Omental fat pad (tissue), 3 donors: ENCODE measurements at regions not wholly inside any gene's neighbourhood (a gene's known extent, or its start where the extent isn't known, plus 50 kb on each side); places are given as distances from the start of the nearest gene placed in this dataset.

Experiments used
- ATAC-seq: fragments of 150-250 bp; one replicate; pipeline ENCODE4 v1.9.1; 2016; ENCODE audit warnings: mild to moderate bottlenecking, moderate library complexity; ENCODE audit not compliant: low FRiP score
- DNase-seq: peaks from one replicate; pipeline ENCODE4 v3.0.0-alpha.2; 2019; ENCODE audit warnings: low spot score
- TF ChIP-seq, protein P1 (sequence below), 3 donors: fragments of 450-650 bp; IDR thresholded peaks; one replicate each; pipeline ENCODE4 v1.5.1; 2016 to 2017; ENCODE audit warnings: antibody characterized with exemption in 3 of 3, mild to moderate bottlenecking in 3 of 3, moderate library complexity in 2 of 3

DNA sequence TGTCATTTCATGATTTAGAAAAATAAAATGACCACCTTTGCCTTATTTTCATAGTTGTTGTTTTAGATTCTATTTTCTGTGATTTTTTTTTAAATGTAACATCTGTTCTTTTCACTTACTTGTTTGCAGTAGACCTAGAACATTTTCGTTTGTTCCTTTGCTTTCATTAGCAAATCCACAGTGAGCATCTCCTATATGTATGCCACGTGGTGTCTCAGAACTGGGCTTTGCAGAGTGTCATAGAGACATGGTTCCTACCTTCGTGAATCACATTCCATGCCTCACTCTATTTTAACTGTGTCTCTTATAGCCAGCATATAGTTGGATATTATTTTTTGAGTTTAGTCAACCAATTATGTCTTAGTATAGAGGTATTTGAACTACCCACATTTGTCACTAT lies 118.2 kb downstream of the KLF13 start:
- TF ChIP-seq, protein P1, sequence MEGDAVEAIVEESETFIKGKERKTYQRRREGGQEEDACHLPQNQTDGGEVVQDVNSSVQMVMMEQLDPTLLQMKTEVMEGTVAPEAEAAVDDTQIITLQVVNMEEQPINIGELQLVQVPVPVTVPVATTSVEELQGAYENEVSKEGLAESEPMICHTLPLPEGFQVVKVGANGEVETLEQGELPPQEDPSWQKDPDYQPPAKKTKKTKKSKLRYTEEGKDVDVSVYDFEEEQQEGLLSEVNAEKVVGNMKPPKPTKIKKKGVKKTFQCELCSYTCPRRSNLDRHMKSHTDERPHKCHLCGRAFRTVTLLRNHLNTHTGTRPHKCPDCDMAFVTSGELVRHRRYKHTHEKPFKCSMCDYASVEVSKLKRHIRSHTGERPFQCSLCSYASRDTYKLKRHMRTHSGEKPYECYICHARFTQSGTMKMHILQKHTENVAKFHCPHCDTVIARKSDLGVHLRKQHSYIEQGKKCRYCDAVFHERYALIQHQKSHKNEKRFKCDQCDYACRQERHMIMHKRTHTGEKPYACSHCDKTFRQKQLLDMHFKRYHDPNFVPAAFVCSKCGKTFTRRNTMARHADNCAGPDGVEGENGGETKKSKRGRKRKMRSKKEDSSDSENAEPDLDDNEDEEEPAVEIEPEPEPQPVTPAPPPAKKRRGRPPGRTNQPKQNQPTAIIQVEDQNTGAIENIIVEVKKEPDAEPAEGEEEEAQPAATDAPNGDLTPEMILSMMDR (IDR thresholded peaks at IDR 0.05) = no peak
- DNase-seq (no peak), ATAC-seq (no peak)

DNA sequence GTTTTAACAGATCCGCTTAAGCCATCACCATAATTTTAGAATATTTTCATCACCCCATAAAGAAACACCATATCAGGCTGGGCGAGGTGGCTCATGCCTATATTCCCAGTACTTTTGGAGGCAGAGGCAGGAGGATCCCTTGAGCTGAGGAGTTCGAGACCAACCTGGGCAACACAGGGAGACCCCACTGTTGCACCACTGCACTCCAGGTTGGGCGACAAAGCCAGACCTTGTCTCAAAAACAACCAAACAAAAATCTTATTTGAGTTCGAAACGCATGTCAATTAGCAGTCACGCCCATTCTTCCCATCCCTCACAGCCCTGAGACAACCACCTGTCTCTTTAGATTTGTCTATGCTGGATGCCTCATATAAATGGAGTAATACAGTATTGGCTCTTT lies 119.9 kb downstream of the KLF13 start:
- ATAC-seq = no peak
- TF ChIP-seq, protein P1 (IDR thresholded peaks at IDR 0.05) = no peak
- DNase-seq = no peak

DNA sequence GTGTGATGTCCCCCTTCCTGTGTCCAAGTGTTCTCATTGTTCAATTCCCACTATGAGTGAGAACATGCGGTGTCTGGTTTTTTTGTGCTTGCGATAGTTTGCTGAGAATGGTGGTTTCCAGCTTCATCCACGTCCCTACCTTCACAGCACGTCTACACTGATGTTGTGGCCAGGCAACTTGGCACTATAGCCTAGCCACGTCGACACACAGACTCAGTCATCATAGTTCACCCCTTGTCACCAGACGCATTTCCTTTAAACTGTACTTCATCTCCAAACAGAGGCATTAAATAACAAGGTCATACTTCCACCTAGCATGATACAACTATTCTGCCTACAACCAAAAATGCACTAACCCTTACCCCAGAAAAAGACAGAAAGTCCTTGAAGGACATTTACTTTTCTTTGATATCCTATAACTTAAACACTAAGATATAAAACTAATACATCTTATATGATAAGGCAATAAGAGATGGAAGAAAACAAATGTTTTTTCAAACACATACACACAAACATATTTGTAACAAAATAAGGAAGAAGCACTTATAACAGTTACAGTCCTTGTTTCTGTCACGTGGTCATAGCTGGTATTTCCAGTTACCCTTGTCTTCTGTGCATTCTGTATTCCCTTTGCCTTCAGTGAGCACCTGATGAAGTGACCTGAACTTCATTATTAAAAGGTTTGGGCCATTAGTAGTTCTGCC lies 121.4 kb downstream of the KLF13 start:
- ATAC-seq (no peak), DNase-seq (no peak)

DNA sequence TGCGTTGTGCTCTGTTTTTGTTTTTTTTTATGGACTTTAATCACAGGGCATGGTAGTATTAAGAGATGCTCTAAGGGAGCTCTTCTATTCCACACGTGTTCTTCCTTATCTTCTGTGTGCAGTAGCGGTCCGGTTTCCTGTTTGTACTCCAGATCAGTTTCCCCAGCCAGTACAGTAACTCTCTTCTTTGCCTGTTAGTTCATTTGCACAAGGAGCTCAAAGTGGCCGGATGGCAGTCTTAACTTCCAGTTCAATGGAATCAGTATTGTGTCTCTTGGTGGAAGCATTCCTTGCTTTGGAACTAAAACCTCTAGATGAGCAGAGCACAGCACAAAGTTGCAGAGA lies 122.0 kb downstream of the KLF13 start:
- TF ChIP-seq, protein P1 (IDR thresholded peaks at IDR 0.05) = no peak
- DNase-seq = no peak
- no peak for ATAC-seq

More for the DNA sequence above, 121.4 kb downstream of the KLF13 start:
- TF ChIP-seq, protein P1 (IDR thresholded peaks at IDR 0.05) = no peak

DNA sequence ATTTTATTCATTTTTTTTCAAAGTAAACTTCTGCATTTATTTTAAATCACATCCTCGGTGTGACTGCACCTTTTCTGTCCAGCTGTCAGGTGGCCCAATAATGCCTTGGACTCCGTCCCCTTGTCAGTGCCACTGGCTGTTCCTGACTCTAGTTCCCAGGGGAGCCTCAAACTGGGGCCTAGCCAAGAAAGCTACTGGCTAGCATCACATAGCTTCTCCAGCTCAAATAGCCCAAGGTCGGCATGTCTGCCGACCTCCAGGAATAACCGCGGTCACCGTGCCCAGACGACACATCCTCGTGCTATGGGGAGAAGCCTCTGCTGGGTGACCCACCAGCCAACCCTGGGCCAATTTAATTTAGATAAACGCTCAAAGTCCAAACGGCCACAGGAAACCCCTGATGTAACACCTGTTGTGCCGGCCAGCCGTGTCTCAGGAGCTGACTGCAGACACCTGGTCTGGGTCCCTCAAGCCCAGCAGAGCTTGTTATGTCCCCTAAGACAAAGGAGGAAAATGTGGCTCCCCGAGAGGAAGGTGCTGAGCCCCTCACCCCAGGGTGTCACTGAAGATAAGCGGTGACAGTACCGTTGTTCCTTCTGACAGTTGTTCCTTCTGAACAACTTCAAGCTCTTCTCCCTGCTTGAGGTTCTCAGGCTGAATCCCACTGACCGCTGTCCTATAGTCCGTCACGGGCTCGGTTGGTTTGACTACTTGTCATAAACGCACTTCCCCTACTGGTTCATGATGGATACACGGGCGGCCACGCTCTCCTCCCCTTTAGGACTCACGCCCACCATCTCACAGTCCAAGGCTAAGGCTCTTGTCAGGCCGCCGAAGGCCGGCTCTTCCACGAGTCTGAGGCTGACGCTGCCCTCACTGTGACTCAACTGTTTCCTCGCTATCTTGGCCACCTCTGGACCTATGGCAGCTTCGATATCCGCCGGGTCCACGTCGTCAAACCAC lies 126.2 kb downstream of the KLF13 start:
- no peak for DNase-seq
- ATAC-seq = no peak
- TF ChIP-seq, protein P1 (IDR thresholded peaks at IDR 0.05) = no peak

DNA sequence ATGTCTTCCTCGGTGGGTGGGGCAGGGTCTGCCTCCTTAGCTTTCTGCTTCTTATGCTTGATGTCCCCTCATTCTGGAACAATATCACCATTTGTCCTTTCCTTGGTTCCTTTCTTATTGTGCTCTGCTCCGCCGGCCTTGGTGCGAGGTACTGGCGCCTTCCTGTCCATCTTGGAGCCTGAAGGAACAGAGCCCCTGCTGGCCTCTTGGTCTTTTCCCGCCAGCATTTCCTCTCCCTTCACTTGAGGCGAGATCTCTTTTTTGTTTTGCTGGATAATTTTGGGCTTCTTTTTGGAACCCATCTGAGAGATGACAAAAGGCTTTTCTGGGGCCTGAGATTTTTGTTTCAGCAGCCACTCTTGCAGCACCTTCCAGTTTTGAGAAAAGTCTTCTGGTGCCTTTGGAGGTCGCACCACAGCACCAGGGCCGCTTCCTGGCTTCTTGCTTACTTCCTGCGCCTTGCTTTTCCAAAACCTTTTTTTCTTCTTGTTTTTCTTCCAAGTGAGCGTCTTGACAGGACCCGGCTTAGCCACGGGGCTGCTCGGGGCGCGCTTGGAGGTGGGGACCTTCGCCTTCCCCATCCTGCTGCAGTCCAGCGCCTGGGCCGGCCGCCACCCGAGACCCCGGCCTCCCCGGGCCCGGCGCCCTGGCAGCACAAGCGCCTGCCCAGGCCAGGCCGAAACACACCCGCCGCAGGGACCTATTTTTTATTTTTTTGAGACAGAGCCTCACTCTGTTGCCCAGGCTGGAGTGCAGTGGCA lies 127.1 kb downstream of the KLF13 start:
- TF ChIP-seq, protein P1 (IDR thresholded peaks at IDR 0.05) = no peak
- ATAC-seq (no peak), DNase-seq (no peak)
